CD8-positive, alpha-beta memory T cell (primary cell): ENCODE measurements at regions not wholly inside any gene's neighbourhood (a gene's known extent, or its start where the extent isn't known, plus 50 kb on each side); places are given as distances from the start of the nearest gene placed in this dataset.
"Not testable (repeated sequence)": the region's sequence is repeated elsewhere in the genome, so short reads cannot be mapped to it uniquely, and the experiment has no call there.

Experiments
- CTCF ChIA-PET: fragments of 350-600 bp; sonication (Branson Sonifier 250); formaldehyde crosslinking; loops from one replicate; lab custom pipeline; 2021; ENCODE audit warnings: antibody characterized with exemption; lab: Charles Lee
- POLR2A ChIA-PET: fragments of 350-600 bp; sonication (Branson Sonifier 250); formaldehyde crosslinking; loops from one replicate; lab custom pipeline; 2021; ENCODE audit warnings: antibody characterized with exemption; lab: Charles Lee
- DNase-seq, 5 donors: peaks; one replicate each; pipeline versions ENCODE4 v3.0.0 to v3.0.0-alpha.2; 2020 to 2022; ENCODE audit warnings: mixed read lengths in 1 of 5
- H3K27ac ChIP-seq: one replicate; pipeline ENCODE4 v1.7.0; 2013; ENCODE audit warnings: low read depth, mild to moderate bottlenecking, low read length, moderate library complexity
- H3K27me3 ChIP-seq: 2 replicates; pipeline ENCODE4 v1.7.0; 2013; ENCODE audit warnings: low read length, mild to moderate bottlenecking; ENCODE audit not compliant: insufficient read depth, poor library complexity, severe bottlenecking
- H3K36me3 ChIP-seq: 2 replicates; pipeline ENCODE4 v1.7.0; 2013; ENCODE audit warnings: mild to moderate bottlenecking, low read length, moderate library complexity; ENCODE audit not compliant: insufficient read depth
- H3K4me1 ChIP-seq: 2 replicates; pipeline ENCODE4 v1.7.0; 2013; ENCODE audit warnings: mild to moderate bottlenecking, low read length, moderate library complexity; ENCODE audit not compliant: insufficient read depth
- H3K4me3 ChIP-seq: 2 replicates; pipeline ENCODE4 v1.7.0; 2013; ENCODE audit warnings: mild to moderate bottlenecking, low read length
- H3K9me3 ChIP-seq: 2 replicates; pipeline ENCODE4 v1.7.0; 2013; ENCODE audit warnings: mild to moderate bottlenecking, low read length
- H3K27ac Mint-ChIP-seq, 8 donors: one replicate each; pipeline ENCODE4 v1.8.0; 2020 to 2021; ENCODE audit warnings: mixed read lengths in 8 of 8, mild to moderate bottlenecking in 6 of 8, inconsistent platforms in 3 of 8, moderate library complexity in 3 of 8
- H3K27me3 Mint-ChIP-seq, 2 donors: one replicate each; pipeline ENCODE4 v1.8.0; 2020 to 2021; ENCODE audit warnings: mixed read lengths in 2 of 2, mild to moderate bottlenecking in 1 of 2, moderate library complexity in 1 of 2
- H3K36me3 Mint-ChIP-seq, 3 donors: one replicate each; pipeline ENCODE4 v1.8.0; 2020 to 2021; ENCODE audit warnings: mixed read lengths in 3 of 3, inconsistent platforms in 1 of 3, mild to moderate bottlenecking in 1 of 3
- H3K4me1 Mint-ChIP-seq, 3 donors: one replicate each; pipeline ENCODE4 v1.8.0; 2020 to 2021; ENCODE audit warnings: mixed read lengths in 3 of 3, inconsistent platforms in 1 of 3, mild to moderate bottlenecking in 1 of 3
- H3K4me3 Mint-ChIP-seq, 7 donors: one replicate each; pipeline ENCODE4 v1.8.0; 2020 to 2021; ENCODE audit warnings: mixed read lengths in 7 of 7, mild to moderate bottlenecking in 6 of 7, moderate library complexity in 4 of 7, inconsistent platforms in 2 of 7
- H3K9me3 Mint-ChIP-seq, 5 donors: one replicate each; pipeline ENCODE4 v1.8.0; 2020 to 2022; ENCODE audit warnings: mixed read lengths in 5 of 5, mild to moderate bottlenecking in 3 of 5, moderate library complexity in 2 of 5, inconsistent platforms in 1 of 5

GRCh38 chr1:83478127-83478526, 520.8 kb downstream of the TTLL7 start:
- H3K27ac ChIP-seq, H3K27ac Mint-ChIP-seq, H3K27me3 ChIP-seq, DNase-seq, H3K9me3 ChIP-seq, H3K9me3 Mint-ChIP-seq, H3K36me3 Mint-ChIP-seq, H3K36me3 ChIP-seq, H3K4me1 ChIP-seq, H3K4me1 Mint-ChIP-seq, H3K27me3 Mint-ChIP-seq, H3K4me3 Mint-ChIP-seq, POLR2A ChIA-PET, CTCF ChIA-PET, H3K4me3 ChIP-seq: not testable (repeated sequence)

GRCh38 chr1:83476518-83476917, 522.4 kb downstream of the TTLL7 start:
- H3K9me3 ChIP-seq, POLR2A ChIA-PET, H3K27ac ChIP-seq, H3K4me1 Mint-ChIP-seq, H3K27me3 Mint-ChIP-seq, CTCF ChIA-PET, H3K36me3 ChIP-seq, H3K4me1 ChIP-seq, H3K4me3 ChIP-seq, H3K27me3 ChIP-seq, H3K9me3 Mint-ChIP-seq, H3K36me3 Mint-ChIP-seq, DNase-seq, H3K4me3 Mint-ChIP-seq: not testable (repeated sequence)
- H3K27ac Mint-ChIP-seq: peak overlapping the region in 1 of 8 donors; percentile 19

- H3K27ac Mint-ChIP-seq, H3K4me1 ChIP-seq, H3K27ac ChIP-seq, H3K36me3 Mint-ChIP-seq, H3K4me1 Mint-ChIP-seq, CTCF ChIA-PET, H3K27me3 Mint-ChIP-seq, H3K27me3 ChIP-seq, H3K4me3 ChIP-seq, DNase-seq, H3K36me3 ChIP-seq, H3K9me3 ChIP-seq, H3K4me3 Mint-ChIP-seq, POLR2A ChIA-PET, H3K9me3 Mint-ChIP-seq: not testable (repeated sequence)
Measured at GRCh38 chr1:83474946-83475345, 524.0 kb downstream of the TTLL7 start.

DNA sequence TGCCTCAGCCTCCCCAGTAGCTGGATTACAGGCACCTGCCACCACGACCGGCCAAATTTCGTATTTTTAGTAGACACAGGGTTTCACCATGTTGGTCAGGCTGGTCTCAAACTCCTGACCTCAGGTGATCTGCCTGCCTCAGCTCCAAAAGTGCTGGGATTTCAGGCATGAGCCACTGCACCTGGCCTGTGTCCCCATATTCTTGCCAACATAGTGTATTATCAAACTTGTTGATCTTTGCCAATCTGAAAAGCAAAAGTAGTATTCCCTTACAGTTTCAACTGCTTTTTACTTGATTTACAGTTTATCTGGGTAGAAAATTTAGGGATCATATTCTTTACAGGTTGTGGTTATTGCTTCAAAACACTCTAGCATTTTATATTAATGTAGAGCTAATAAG, 524.9 kb downstream of the TTLL7 start:
- H3K4me1 Mint-ChIP-seq, DNase-seq, POLR2A ChIA-PET, H3K36me3 Mint-ChIP-seq, H3K36me3 ChIP-seq, H3K27me3 Mint-ChIP-seq, H3K27ac ChIP-seq, H3K4me3 ChIP-seq, H3K27me3 ChIP-seq, H3K9me3 Mint-ChIP-seq, H3K9me3 ChIP-seq, H3K4me3 Mint-ChIP-seq, CTCF ChIA-PET, H3K4me1 ChIP-seq: not testable (repeated sequence)
- H3K27ac Mint-ChIP-seq: peak overlapping the region in 1 of 8 donors; percentile 19

DNA sequence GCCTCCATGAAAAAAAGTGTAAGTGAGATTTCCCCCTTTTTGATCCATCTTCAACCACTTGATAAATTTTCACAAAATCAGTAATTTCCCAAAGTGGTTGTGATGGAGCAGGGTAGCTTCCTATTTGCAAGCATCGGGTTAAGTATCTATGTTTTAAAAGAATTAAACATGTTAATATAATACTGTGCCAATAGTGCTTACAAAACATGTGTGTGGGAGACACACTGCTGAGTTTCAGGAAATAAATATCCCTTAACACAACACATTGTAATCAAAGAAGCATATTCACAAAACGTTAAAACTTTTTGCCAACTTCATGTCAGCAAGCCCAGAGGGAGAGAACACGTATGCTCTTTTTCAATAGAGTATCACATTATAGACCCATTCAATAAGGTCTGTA, 526.9 kb downstream of the TTLL7 start:
- CTCF ChIA-PET, H3K4me1 Mint-ChIP-seq, H3K4me3 ChIP-seq, H3K36me3 Mint-ChIP-seq, H3K4me3 Mint-ChIP-seq, H3K4me1 ChIP-seq, H3K27ac Mint-ChIP-seq, DNase-seq, H3K27me3 Mint-ChIP-seq, POLR2A ChIA-PET, H3K27ac ChIP-seq, H3K9me3 ChIP-seq, H3K9me3 Mint-ChIP-seq, H3K36me3 ChIP-seq, H3K27me3 ChIP-seq: not testable (repeated sequence)

GRCh38 chr1:83471272-83471671, 527.7 kb downstream of the TTLL7 start:
- CTCF ChIA-PET, DNase-seq, H3K27ac Mint-ChIP-seq, POLR2A ChIA-PET, H3K27ac ChIP-seq, H3K27me3 ChIP-seq, H3K4me1 ChIP-seq, H3K9me3 Mint-ChIP-seq, H3K4me1 Mint-ChIP-seq, H3K9me3 ChIP-seq, H3K36me3 Mint-ChIP-seq, H3K4me3 Mint-ChIP-seq, H3K27me3 Mint-ChIP-seq, H3K36me3 ChIP-seq, H3K4me3 ChIP-seq: not testable (repeated sequence)

DNA sequence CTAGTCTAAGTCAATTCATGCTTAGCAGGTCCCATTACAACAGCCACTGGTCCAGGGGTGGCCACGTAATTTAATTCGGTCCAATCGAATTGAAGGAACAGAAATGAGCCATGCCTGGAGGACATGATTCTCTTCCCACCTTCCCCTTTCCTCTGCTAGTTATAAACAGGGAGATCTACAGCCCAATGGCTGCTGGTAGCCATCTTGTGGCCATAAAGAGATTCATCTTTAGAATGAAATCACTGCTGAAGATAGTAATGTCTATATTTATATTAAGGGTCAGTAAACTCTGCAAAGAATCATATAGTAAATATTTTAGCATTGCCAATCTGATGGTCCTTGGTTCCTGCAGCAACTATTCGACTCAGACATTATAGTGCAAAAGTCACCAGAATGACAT, 530.6 kb downstream of the TTLL7 start:
- H3K4me3 Mint-ChIP-seq, POLR2A ChIA-PET, H3K9me3 ChIP-seq, DNase-seq, H3K9me3 Mint-ChIP-seq, H3K4me3 ChIP-seq, H3K27ac Mint-ChIP-seq, H3K36me3 ChIP-seq, H3K27me3 Mint-ChIP-seq, H3K36me3 Mint-ChIP-seq, H3K4me1 Mint-ChIP-seq, H3K27ac ChIP-seq, H3K27me3 ChIP-seq, CTCF ChIA-PET, H3K4me1 ChIP-seq: not testable (repeated sequence)

GRCh38 chr1:83457735-83458248, 541.1 kb downstream of the TTLL7 start:
- H3K27ac ChIP-seq, H3K27me3 Mint-ChIP-seq, H3K4me1 Mint-ChIP-seq, CTCF ChIA-PET, DNase-seq, H3K36me3 ChIP-seq, POLR2A ChIA-PET, H3K4me3 Mint-ChIP-seq, H3K4me1 ChIP-seq, H3K9me3 Mint-ChIP-seq, H3K27me3 ChIP-seq, H3K4me3 ChIP-seq, H3K36me3 Mint-ChIP-seq, H3K9me3 ChIP-seq, H3K27ac Mint-ChIP-seq: not testable (repeated sequence)

DNA sequence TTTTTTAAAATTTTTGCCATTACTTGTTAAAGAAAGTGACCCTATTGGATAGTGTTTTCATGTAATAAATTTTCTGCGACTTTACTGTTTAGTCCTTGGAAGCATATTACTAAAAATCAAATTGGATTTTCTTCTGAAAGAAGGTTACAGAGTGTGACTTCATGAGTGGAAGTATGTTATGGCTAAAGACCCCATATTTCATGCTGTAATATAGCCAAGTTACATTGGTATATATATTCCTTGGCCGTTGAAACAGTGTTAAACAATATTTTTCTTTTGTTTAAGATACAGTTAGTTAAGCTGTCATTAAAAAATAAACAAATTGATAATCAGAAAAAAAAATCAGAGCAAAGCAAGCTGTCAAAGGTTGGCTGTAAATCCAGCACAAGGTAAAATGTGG, 541.7 kb downstream of the TTLL7 start:
- CTCF ChIA-PET, H3K27me3 ChIP-seq, H3K9me3 Mint-ChIP-seq, H3K4me3 ChIP-seq, H3K36me3 ChIP-seq, POLR2A ChIA-PET, H3K27me3 Mint-ChIP-seq, H3K9me3 ChIP-seq, DNase-seq, H3K4me1 ChIP-seq, H3K4me1 Mint-ChIP-seq, H3K27ac ChIP-seq, H3K36me3 Mint-ChIP-seq, H3K4me3 Mint-ChIP-seq, H3K27ac Mint-ChIP-seq: not testable (repeated sequence)
